GM12891 (cell line): ENCODE measurements at regions not wholly inside any gene's neighbourhood (a gene's known extent, or its start where the extent isn't known, plus 50 kb on each side); places are given as distances from the start of the nearest gene placed in this dataset.

ENCODE experiments used
- DNase-seq: peaks from one replicate; pipeline ENCODE4 v3.0.0; 2011; ENCODE audit warnings: low spot score; ENCODE audit not compliant: insufficient read length
- FAIRE-seq: peaks from 2 replicates; lab custom pipeline; 2011; peaks lifted over from hg19 to GRCh38; lab: Jason Lieb, UNC
- PAX5 ChIP-seq: IDR thresholded peaks from 2 replicates; pipeline ENCODE4 v1.6.1; 2011; ENCODE audit warnings: low read length, moderate library complexity, mild to moderate bottlenecking; ENCODE audit not compliant: insufficient read depth, severe bottlenecking
- POLR2A ChIP-seq: IDR thresholded peaks from 2 replicates; pipeline ENCODE4 v1.6.1; 2011; ENCODE audit warnings: low read depth, low read length, control low read depth
- POLR2AphosphoS5 ChIP-seq: IDR thresholded peaks from 2 replicates; pipeline ENCODE4 v1.6.1; 2011; ENCODE audit warnings: low read depth, low read length, control low read depth
- POU2F2 ChIP-seq: IDR thresholded peaks from 2 replicates; pipeline ENCODE4 v1.6.1; 2011; ENCODE audit warnings: low read depth, mild to moderate bottlenecking, control low read depth, low read length, moderate library complexity
- SPI1 ChIP-seq: IDR thresholded peaks from 2 replicates; pipeline ENCODE4 v1.6.1; 2011; ENCODE audit warnings: low read depth, low read length, control low read depth
- TAF1 ChIP-seq: IDR thresholded peaks from 2 replicates; pipeline ENCODE4 v1.6.1; 2011; ENCODE audit warnings: low read depth, low read length, control low read depth

DNA sequence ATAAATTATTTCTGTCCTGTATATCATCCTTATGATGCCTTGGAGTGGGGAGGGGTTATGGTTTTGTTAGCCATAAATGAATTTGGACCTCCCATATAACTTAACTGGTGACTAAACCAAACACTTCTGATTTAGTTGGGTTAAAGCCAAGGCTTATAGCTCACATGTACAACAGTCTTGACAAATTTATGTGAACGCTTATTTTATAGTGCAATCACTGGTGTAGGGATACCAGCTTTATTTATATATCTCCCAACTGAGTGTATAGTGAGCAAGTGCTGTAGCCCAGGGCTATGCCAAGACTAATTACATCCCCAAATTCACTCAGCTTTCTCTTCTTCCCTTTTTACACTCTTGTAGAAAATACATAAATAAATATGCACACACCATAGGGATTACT is 956.2 kb downstream of the SORCS3 start:
- DNase-seq, result no peak
- TF ChIP-seq POLR2AphosphoS5 (no peak), PAX5 (no peak), TAF1 (no peak), POLR2A (no peak), SPI1 (no peak), POU2F2 (no peak)
- no peak for FAIRE-seq

- DNase-seq (no peak), FAIRE-seq (no peak)
- TF ChIP-seq TAF1 (no peak), PAX5 (no peak), POLR2AphosphoS5 (no peak), POLR2A (no peak), SPI1 (no peak), POU2F2 (no peak)
These were observed 955.7 kb downstream of the SORCS3 start for GRCh38 chr10:105596749-105597148.

DNA sequence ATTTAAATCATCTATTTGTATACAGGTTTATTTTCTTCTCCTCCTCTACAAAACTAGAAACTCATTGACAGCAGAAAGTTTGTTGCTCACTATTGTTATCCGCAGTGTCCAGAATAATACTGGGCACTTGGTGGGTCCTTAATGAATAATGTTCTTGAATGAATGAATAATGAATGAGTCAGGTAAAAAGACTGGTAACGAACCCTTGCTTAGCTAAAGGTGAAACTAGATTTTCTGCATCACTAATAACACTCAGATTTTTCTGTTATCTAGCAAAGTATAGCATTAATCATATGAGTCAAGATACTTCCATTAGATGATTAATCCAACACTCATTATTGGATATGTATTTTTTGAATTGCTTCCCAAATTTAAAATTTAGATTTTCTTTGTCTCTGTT is 953.2 kb downstream of the SORCS3 start:
- no peak for DNase-seq
- no peak for FAIRE-seq
- no peak for TF ChIP-seq POU2F2
- TF ChIP-seq SPI1, result no peak
- TF ChIP-seq POLR2AphosphoS5, result no peak
- TF ChIP-seq PAX5, result no peak
- no peak for TF ChIP-seq POLR2A
- no peak for TF ChIP-seq TAF1

DNA sequence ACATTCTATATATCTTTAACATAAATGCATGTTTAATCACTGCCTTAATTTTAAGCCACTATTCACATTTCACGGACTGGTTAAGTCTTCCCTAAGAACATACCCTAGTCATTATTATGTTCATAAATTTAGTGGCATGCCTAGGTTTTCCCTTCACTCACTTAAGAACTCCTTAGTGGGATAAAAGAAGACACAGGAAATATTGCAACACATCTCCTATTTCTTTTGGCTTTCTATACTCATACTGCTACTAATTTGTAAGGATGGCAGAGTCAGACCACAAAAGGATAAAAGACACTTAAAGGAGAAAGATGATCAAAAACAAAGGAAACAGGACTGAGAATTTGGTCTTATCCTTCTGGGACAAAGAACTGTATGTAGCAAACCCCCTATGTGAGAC is 951.4 kb downstream of the SORCS3 start:
- DNase-seq (no peak), FAIRE-seq (no peak)
- TF ChIP-seq POLR2AphosphoS5 (no peak), TAF1 (no peak), PAX5 (no peak), POU2F2 (no peak), SPI1 (no peak), POLR2A (no peak)

GRCh38 chr10:105586451-105587098 is 945.5 kb downstream of the SORCS3 start:
- FAIRE-seq, result no peak
- no peak for TF ChIP-seq POLR2A
- TF ChIP-seq PAX5, result no peak
- TF ChIP-seq POLR2AphosphoS5, result no peak
- no peak for TF ChIP-seq SPI1
- no peak for TF ChIP-seq TAF1
- no peak for TF ChIP-seq POU2F2
- DNase-seq, result no peak

DNA sequence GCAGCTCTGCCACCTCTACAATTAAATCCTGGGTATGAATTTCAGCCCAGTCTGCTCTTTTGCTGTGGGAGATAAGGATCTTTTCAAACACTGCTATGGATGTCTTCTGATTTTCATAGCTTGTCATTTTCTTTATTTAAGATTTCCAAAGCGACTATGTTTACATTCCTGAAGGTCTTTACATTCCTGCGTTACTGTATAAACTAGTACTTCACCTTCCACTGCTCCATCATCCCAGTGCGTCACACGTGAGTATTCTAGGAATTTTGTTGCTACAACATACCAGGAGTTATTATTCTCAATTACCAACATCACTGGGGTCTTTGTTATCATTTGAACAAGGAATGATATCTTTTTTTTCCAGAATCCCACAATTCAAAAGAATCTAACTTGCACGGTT is 944.7 kb downstream of the SORCS3 start:
- FAIRE-seq (no peak), DNase-seq (no peak)

DNA sequence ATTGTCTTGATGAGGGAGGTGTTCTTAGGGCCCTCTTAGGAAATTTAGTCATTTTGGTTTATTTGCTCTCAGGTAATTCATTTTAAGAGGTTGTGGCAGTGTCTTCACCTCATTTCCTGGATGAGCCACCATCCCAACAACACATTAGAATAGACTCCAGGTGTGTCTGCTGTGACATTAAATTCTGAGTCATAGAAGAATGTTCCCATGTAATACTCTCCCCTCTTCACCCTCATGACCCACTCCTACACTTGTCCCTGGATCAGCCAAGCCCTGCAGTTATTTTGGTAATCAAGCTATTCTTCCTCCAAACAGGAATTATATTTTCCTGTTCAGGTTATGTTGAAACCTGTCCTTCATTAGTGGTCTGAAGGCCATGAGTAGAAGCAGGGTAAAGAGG is 944.1 kb downstream of the SORCS3 start:
- no peak for FAIRE-seq
- DNase-seq, result no peak
- no peak for TF ChIP-seq PAX5
- no peak for TF ChIP-seq POLR2A
- no peak for TF ChIP-seq SPI1
- no peak for TF ChIP-seq POU2F2
- TF ChIP-seq POLR2AphosphoS5, result no peak

More for the DNA sequence above, 944.7 kb downstream of the SORCS3 start:
- TF ChIP-seq POLR2A (no peak), POU2F2 (no peak), POLR2AphosphoS5 (no peak), PAX5 (no peak), SPI1 (no peak), TAF1 (no peak)

DNA sequence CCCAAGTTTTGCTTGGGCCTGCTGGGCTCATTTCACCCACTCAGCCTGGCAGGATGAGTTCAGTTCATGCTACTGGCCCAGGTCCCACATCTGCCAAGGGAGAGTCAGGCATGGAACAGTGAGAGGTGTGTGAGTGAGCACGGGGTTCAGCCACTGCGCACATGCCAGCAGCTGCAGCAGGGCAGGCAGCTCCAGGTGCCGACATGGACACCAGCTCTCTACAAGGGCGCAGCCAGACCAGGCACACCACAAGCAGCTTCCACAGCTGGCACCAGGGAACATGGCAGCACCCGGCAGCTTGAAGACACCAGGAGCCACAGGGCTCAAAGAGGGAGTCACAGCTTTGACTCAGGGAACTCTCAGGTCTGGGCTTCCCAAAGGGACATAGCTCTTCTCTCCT is 938.0 kb downstream of the SORCS3 start:
- no peak for DNase-seq
- TF ChIP-seq TAF1 (no peak), PAX5 (no peak), POLR2AphosphoS5 (no peak), POU2F2 (no peak), POLR2A (no peak), SPI1 (no peak)
- FAIRE-seq, result no peak

DNA sequence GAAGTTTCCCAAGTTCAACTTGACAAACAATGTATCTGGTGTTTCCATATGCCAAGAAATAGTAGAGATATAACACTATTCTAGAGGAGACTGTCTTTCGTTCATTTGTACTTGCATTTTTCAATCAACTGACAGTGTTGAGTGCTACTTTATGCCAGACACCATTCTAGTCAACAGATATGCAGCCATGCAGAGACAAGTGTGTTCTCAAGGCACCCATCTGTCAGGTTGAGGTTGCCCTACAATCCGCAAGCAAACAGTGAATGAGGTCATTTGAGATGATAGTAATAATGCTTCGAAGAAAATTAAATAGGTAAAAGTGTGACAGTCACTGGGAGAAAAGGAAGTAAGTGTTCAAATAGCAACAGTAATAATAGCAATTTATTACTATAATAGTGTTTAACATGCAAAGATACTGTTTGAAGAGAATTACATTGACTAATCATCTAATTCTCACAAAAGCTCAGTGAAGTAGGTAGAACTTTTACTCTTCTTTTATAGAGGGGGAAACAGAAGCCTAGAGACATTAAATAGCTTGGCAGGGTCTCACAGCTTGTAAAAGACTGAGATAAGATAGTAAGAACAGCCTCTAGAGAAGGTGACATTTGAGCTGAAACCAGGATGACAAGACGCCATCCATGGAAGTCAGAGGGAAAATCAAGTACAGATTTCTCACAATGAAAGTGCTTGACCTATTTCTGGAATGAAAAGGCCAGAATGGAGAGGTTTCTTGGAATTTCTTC is 936.9 kb downstream of the SORCS3 start:
- DNase-seq (no peak), FAIRE-seq (no peak)
- TF ChIP-seq SPI1 (no peak), PAX5 (no peak), POU2F2 (no peak), POLR2A (no peak), TAF1 (no peak), POLR2AphosphoS5 (no peak)
